Activated T-cell treated with anti-CD3 and anti-CD28 coated beads, Interleukin-2, amount 50 U/mL, for 4 hours (primary cell): ENCODE measurements at regions not wholly inside any gene's neighbourhood (a gene's known extent, or its start where the extent isn't known, plus 50 kb on each side); places are given as distances from the start of the nearest gene placed in this dataset.
"Not testable (repeated sequence)": the region's sequence is repeated elsewhere in the genome, so short reads cannot be mapped to it uniquely, and the experiment has no call there.

Experiments used
- ATAC-seq, 2 donors: fragments of 200-7000 bp; cut with Tn5 transposase; one replicate each; pipeline ENCODE4 v1.10.0; 2021
- DNase-seq: peaks from one replicate; pipeline ENCODE4 v3.0.0-alpha.2; 2020
- H3K27me3 Mint-ChIP-seq: one replicate; pipeline ENCODE4 v1.8.0; 2021; ENCODE audit warnings: low read depth, mixed read lengths
- H3K36me3 Mint-ChIP-seq: one replicate; pipeline ENCODE4 v1.8.0; 2022; ENCODE audit warnings: mixed read lengths; ENCODE audit not compliant: insufficient read depth
- H3K4me1 Mint-ChIP-seq: one replicate; pipeline ENCODE4 v1.8.0; 2021; ENCODE audit warnings: low read depth, mixed read lengths
- H3K4me3 Mint-ChIP-seq: one replicate; pipeline ENCODE4 v1.8.0; 2021; ENCODE audit warnings: mild to moderate bottlenecking, moderate library complexity, mixed read lengths
- H3K9me3 Mint-ChIP-seq: one replicate; pipeline ENCODE4 v1.8.0; 2021; ENCODE audit warnings: mixed read lengths

GRCh38 chr1:243074224-243074623 is 180.9 kb downstream of the CEP170 start:
- ATAC-seq, H3K9me3 Mint-ChIP-seq, DNase-seq, H3K4me1 Mint-ChIP-seq, H3K27me3 Mint-ChIP-seq, H3K36me3 Mint-ChIP-seq, H3K4me3 Mint-ChIP-seq: not testable (repeated sequence)

- not testable (repeated sequence) for H3K9me3 Mint-ChIP-seq, H3K4me1 Mint-ChIP-seq, H3K36me3 Mint-ChIP-seq, H3K27me3 Mint-ChIP-seq, DNase-seq, ATAC-seq, H3K4me3 Mint-ChIP-seq
These were observed 188.0 kb downstream of the CEP170 start for GRCh38 chr1:243067056-243067455.

GRCh38 chr1:243061965-243062364 is 193.1 kb downstream of the CEP170 start:
- DNase-seq, ATAC-seq, H3K4me3 Mint-ChIP-seq, H3K36me3 Mint-ChIP-seq, H3K4me1 Mint-ChIP-seq, H3K9me3 Mint-ChIP-seq, H3K27me3 Mint-ChIP-seq: not testable (repeated sequence)

- ATAC-seq, DNase-seq, H3K4me1 Mint-ChIP-seq, H3K4me3 Mint-ChIP-seq, H3K36me3 Mint-ChIP-seq, H3K27me3 Mint-ChIP-seq, H3K9me3 Mint-ChIP-seq: not testable (repeated sequence)
These were observed 199.6 kb downstream of the CEP170 start for GRCh38 chr1:243055510-243055909.

- H3K4me1 Mint-ChIP-seq, H3K27me3 Mint-ChIP-seq, ATAC-seq, H3K36me3 Mint-ChIP-seq, DNase-seq, H3K4me3 Mint-ChIP-seq, H3K9me3 Mint-ChIP-seq: not testable (repeated sequence)
These were observed 200.0 kb downstream of the CEP170 start for GRCh38 chr1:243055091-243055490.

- H3K4me3 Mint-ChIP-seq: not testable (repeated sequence)
These were observed 200.4 kb downstream of the CEP170 start for GRCh38 chr1:243054681-243055080.

GRCh38 chr1:243053048-243053447 is 202.0 kb downstream of the CEP170 start:
- ATAC-seq, H3K4me3 Mint-ChIP-seq, DNase-seq, H3K9me3 Mint-ChIP-seq, H3K36me3 Mint-ChIP-seq, H3K27me3 Mint-ChIP-seq, H3K4me1 Mint-ChIP-seq: not testable (repeated sequence)

More at GRCh38 chr1:243054681-243055080, 200.4 kb downstream of the CEP170 start:
- not testable (repeated sequence) for H3K27me3 Mint-ChIP-seq, ATAC-seq, H3K9me3 Mint-ChIP-seq, H3K36me3 Mint-ChIP-seq, DNase-seq, H3K4me1 Mint-ChIP-seq

- H3K4me3 Mint-ChIP-seq, ATAC-seq, DNase-seq, H3K27me3 Mint-ChIP-seq, H3K9me3 Mint-ChIP-seq, H3K4me1 Mint-ChIP-seq, H3K36me3 Mint-ChIP-seq: not testable (repeated sequence)
These were observed 204.5 kb downstream of the CEP170 start for GRCh38 chr1:243050613-243051012.

GRCh38 chr1:243049716-243050115 is 205.4 kb downstream of the CEP170 start:
- not testable (repeated sequence) for DNase-seq, H3K4me1 Mint-ChIP-seq, H3K36me3 Mint-ChIP-seq, H3K9me3 Mint-ChIP-seq, H3K27me3 Mint-ChIP-seq, ATAC-seq, H3K4me3 Mint-ChIP-seq

- not testable (repeated sequence) for ATAC-seq, H3K36me3 Mint-ChIP-seq, H3K27me3 Mint-ChIP-seq, DNase-seq, H3K4me1 Mint-ChIP-seq, H3K9me3 Mint-ChIP-seq, H3K4me3 Mint-ChIP-seq
These were observed 233.7 kb downstream of the CEP170 start for GRCh38 chr1:243021365-243021764.

- H3K27me3 Mint-ChIP-seq, ATAC-seq, H3K4me3 Mint-ChIP-seq, H3K36me3 Mint-ChIP-seq, H3K9me3 Mint-ChIP-seq, H3K4me1 Mint-ChIP-seq: not testable (repeated sequence)
- DNase-seq: peak; percentile 8
These were observed 235.9 kb downstream of the CEP170 start for GRCh38 chr1:243019030-243019635.

GRCh38 chr1:243010719-243011118 is 244.4 kb downstream of the CEP170 start:
- H3K36me3 Mint-ChIP-seq, H3K9me3 Mint-ChIP-seq, H3K4me3 Mint-ChIP-seq, DNase-seq, H3K4me1 Mint-ChIP-seq, ATAC-seq, H3K27me3 Mint-ChIP-seq: not testable (repeated sequence)

- not testable (repeated sequence) for H3K27me3 Mint-ChIP-seq, H3K4me1 Mint-ChIP-seq, H3K4me3 Mint-ChIP-seq, H3K9me3 Mint-ChIP-seq, DNase-seq, H3K36me3 Mint-ChIP-seq, ATAC-seq
These were observed 254.1 kb downstream of the CEP170 start for GRCh38 chr1:243001003-243001402.

- H3K4me1 Mint-ChIP-seq, ATAC-seq, H3K9me3 Mint-ChIP-seq, H3K36me3 Mint-ChIP-seq, H3K27me3 Mint-ChIP-seq, H3K4me3 Mint-ChIP-seq, DNase-seq: not testable (repeated sequence)
These were observed 262.3 kb downstream of the CEP170 start for GRCh38 chr1:242992776-242993175.

- H3K36me3 Mint-ChIP-seq: not testable (repeated sequence)
These were observed 270.0 kb downstream of the CEP170 start for GRCh38 chr1:242985096-242985495.

GRCh38 chr1:242973341-242973740 is 281.7 kb downstream of the CEP170 start:
- H3K9me3 Mint-ChIP-seq, ATAC-seq, H3K4me3 Mint-ChIP-seq, H3K4me1 Mint-ChIP-seq, H3K36me3 Mint-ChIP-seq, H3K27me3 Mint-ChIP-seq, DNase-seq: not testable (repeated sequence)

More at GRCh38 chr1:242985096-242985495, 270.0 kb downstream of the CEP170 start:
- not testable (repeated sequence) for H3K27me3 Mint-ChIP-seq, H3K9me3 Mint-ChIP-seq, ATAC-seq, DNase-seq, H3K4me1 Mint-ChIP-seq, H3K4me3 Mint-ChIP-seq
